Erythroblast (primary cell): ENCODE measurements at regions not wholly inside any gene's neighbourhood (a gene's known extent, or its start where the extent isn't known, plus 50 kb on each side); places are given as distances from the start of the nearest gene placed in this dataset.

Experiments
- GATA1 ChIP-seq: IDR thresholded peaks from 2 replicates; pipeline ENCODE4 v1.6.1; 2011; ENCODE audit warnings: low read depth, mild to moderate bottlenecking, control low read depth, low read length, moderate library complexity
- POLR2A ChIP-seq: IDR thresholded peaks from 2 replicates; pipeline ENCODE4 v1.6.1; 2011; ENCODE audit warnings: mild to moderate bottlenecking, low read length

DNA sequence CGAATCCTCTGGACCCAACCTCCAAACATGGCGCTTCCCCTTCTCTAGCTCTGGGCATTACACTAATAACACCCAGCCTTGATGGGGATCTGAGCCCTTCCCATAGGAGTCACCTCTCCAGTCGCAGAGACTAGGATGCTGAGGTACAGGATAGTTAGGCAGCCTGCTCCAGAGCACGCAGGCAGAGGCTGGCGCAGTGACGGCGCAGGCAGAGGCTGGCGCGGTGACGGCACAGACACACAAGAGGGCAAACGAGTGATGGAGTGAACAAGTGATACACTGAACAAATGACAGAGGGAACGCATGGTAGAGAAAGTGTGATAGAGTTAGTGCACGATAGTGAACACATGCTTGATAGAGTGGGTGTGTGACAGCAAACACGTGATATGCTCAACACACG, 518.5 kb downstream of the EIPR1 start:
- no peak for TF ChIP-seq POLR2A
- no peak for TF ChIP-seq GATA1
